K562 (cell line): ENCODE measurements at regions not wholly inside any gene's neighbourhood (a gene's known extent, or its start where the extent isn't known, plus 50 kb on each side); places are given as distances from the start of the nearest gene placed in this dataset.

Source experiments
- ATAC-seq: fragments of 200-7000 bp; cut with Tn5 transposase; 3 replicates; pipeline ENCODE4 v1.9.1; 2020; ENCODE audit warnings: moderate library complexity
- BruUV-seq: library from RNA; stranded (reverse); fragments of 400-500 nt; replicated peaks from 2 replicates; lab custom pipeline; 2021; lab: Mats Ljungman, UMichigan
- CTCF ChIA-PET: fragments of 300-600 bp; formaldehyde crosslinking; extraction: SDS; loops from one replicate; lab custom pipeline; 2021; ENCODE audit warnings: low intra/inter-chr PET ratio; lab: Yijun Ruan, JAX
- POLR2A ChIA-PET: fragments of 300-600, 350-650 bp; sonication (Branson Sonifier 250); formaldehyde crosslinking; extraction: SDS; loops from one replicate; lab custom pipeline; 2021; ENCODE audit warnings: antibody characterized with exemption, inconsistent platforms; lab: Yijun Ruan, JAX
- DNase-seq, 4 experiments: peaks; one replicate each; pipeline versions ENCODE4 v3.0.0 to v3.0.0-alpha.2; 2011 to 2018; ENCODE audit warnings: low spot score in 3 of 4, mixed read lengths in 3 of 4; ENCODE audit errors: extremely low read depth in 1 of 4
- FAIRE-seq: peaks from 2 replicates; lab custom pipeline; 2011; peaks lifted over from hg19 to GRCh38; lab: Jason Lieb, UNC
- H2AFZ ChIP-seq: 2 replicates; pipeline ENCODE4 v1.6.0; 2011; ENCODE audit warnings: low read depth, low read length, control low read depth, inconsistent platforms
- H3K27ac ChIP-seq: fragments of 200-600 bp; 3 replicates; pipeline ENCODE4 v1.8.0; 2011; ENCODE audit warnings: low read depth, mild to moderate bottlenecking, control low read depth, inconsistent platforms, low read length, moderate library complexity, mixed read lengths; ENCODE audit errors: extremely low read depth
- H3K27me3 ChIP-seq, 2 experiments: fragments of 300-600 bp in 1 of 2; 2 replicates in 1 of 2; 3 replicates in 1 of 2; pipeline versions ENCODE4 v1.6.0 to v1.8.0; 2011; ENCODE audit warnings: inconsistent platforms in 2 of 2, low read length in 2 of 2, mild to moderate bottlenecking in 1 of 2, mixed read lengths in 1 of 2, moderate library complexity in 1 of 2; ENCODE audit not compliant: control insufficient read depth in 2 of 2, insufficient read depth in 2 of 2
- H3K36me3 ChIP-seq: fragments of 300-600 bp; 3 replicates; pipeline ENCODE4 v1.8.0; 2011; ENCODE audit warnings: mild to moderate bottlenecking, low read length, inconsistent platforms; ENCODE audit not compliant: control insufficient read depth, insufficient read depth
- H3K4me1 ChIP-seq, 2 experiments: fragments of 200-600 bp in 1 of 2; replicated peaks in 1 of 2; 2 replicates in 1 of 2; 3 replicates in 1 of 2; pipeline versions ENCODE4 v1.5.1 to v1.8.0; 2011; ENCODE audit warnings: inconsistent platforms in 2 of 2, low read length in 2 of 2, mild to moderate bottlenecking in 1 of 2, mixed read lengths in 1 of 2, moderate library complexity in 1 of 2; ENCODE audit not compliant: control insufficient read depth in 2 of 2, insufficient read depth in 2 of 2
- H3K4me2 ChIP-seq: 2 replicates; pipeline ENCODE4 v1.6.1; 2011; ENCODE audit warnings: low read length, control low read depth, inconsistent platforms, mixed read lengths; ENCODE audit not compliant: insufficient read depth
- H3K4me3 ChIP-seq: fragments of 200-600 bp; sonication (generic), shearing (Covaris generic); 2 replicates; pipeline ENCODE4 v1.5.1; 2016; ENCODE audit warnings: control low read depth, inconsistent platforms
- H3K79me2 ChIP-seq: fragments of 200-600 bp; 3 replicates; pipeline ENCODE4 v1.8.0; 2011; ENCODE audit warnings: low read length, inconsistent platforms; ENCODE audit not compliant: control insufficient read depth, insufficient read depth
- H3K9ac ChIP-seq, 2 experiments: 2 replicates each; pipeline versions ENCODE4 v1.6.0 to v1.6.1; 2011; ENCODE audit warnings: low read depth in 2 of 2, low read length in 2 of 2, control low read depth in 1 of 2, inconsistent platforms in 1 of 2, mild to moderate bottlenecking in 1 of 2, mixed read lengths in 1 of 2; ENCODE audit not compliant: insufficient read depth in 1 of 2
- H3K9me1 ChIP-seq: one replicate; pipeline ENCODE4 v1.6.0; 2011; ENCODE audit warnings: inconsistent platforms, mild to moderate bottlenecking, low read length, moderate library complexity; ENCODE audit not compliant: control insufficient read depth, insufficient read depth
- H3K9me3 ChIP-seq: replicated peaks from 2 replicates; pipeline ENCODE4 v1.5.1; 2011; ENCODE audit warnings: low read depth, low read length, inconsistent platforms; ENCODE audit not compliant: control insufficient read depth, insufficient read depth
- H4K20me1 ChIP-seq: replicated peaks from 2 replicates; pipeline ENCODE4 v1.6.1; 2011; ENCODE audit warnings: low read length, inconsistent platforms, mixed read lengths; ENCODE audit not compliant: control insufficient read depth, insufficient read depth
- ASH1L ChIP-seq: fragments of 450-650 bp; IDR thresholded peaks from 2 replicates; pipeline ENCODE4 v1.6.1; 2018; ENCODE audit warnings: borderline replicate concordance, mild to moderate bottlenecking, low read depth; ENCODE audit not compliant: partially characterized antibody
- BRF1 ChIP-seq: IDR thresholded peaks from 3 replicates; pipeline ENCODE4 v1.6.1; 2011; ENCODE audit warnings: borderline replicate concordance, mild to moderate bottlenecking; ENCODE audit not compliant: insufficient read length; ENCODE audit errors: extremely low read depth
- CC2D1A ChIP-seq: fragments of 450-650 bp; IDR thresholded peaks from 2 replicates; pipeline ENCODE4 v1.6.1; 2017; ENCODE audit warnings: mild to moderate bottlenecking
- E2F5 ChIP-seq: sonication (generic); formaldehyde crosslinking; IDR thresholded peaks from 2 replicates; pipeline ENCODE4 v1.8.0; 2022; ENCODE audit warnings: mild to moderate bottlenecking, missing genetic modification reagents
- FOSL1 ChIP-seq: fragments of 200-800 bp; sonication (Bioruptor generic); conservative IDR thresholded peaks from 2 replicates; pipeline ENCODE4 v1.6.1; 2016; ENCODE audit warnings: missing genetic modification characterization, missing compliant biosample characterization
- HOXB6 ChIP-seq: fragments of 250-450 bp; sonication (Bioruptor Pico); IDR thresholded peaks from 2 replicates; pipeline ENCODE4 v1.5.1; 2022; ENCODE audit warnings: mild to moderate bottlenecking, borderline replicate concordance
- KLF1 ChIP-seq: fragments of 450-650 bp; IDR thresholded peaks from 2 replicates; pipeline ENCODE4 v1.6.1; 2016; ENCODE audit warnings: missing genetic modification characterization, missing compliant biosample characterization
- MIER1 ChIP-seq: fragments of 450-650 bp; IDR thresholded peaks from 2 replicates; pipeline ENCODE4 v1.6.1; 2016; ENCODE audit warnings: antibody characterized with exemption, mild to moderate bottlenecking, low read depth
- NCOA4 ChIP-seq: fragments of 450-650 bp; IDR thresholded peaks from 2 replicates; pipeline ENCODE4 v1.6.1; 2018; ENCODE audit warnings: mild to moderate bottlenecking; ENCODE audit not compliant: partially characterized antibody
- NFYB ChIP-seq: IDR thresholded peaks from 2 replicates; pipeline ENCODE4 v1.6.1; 2011; ENCODE audit warnings: mild to moderate bottlenecking, moderate library complexity; ENCODE audit not compliant: insufficient read length; ENCODE audit errors: extremely low read depth
- PHB2 ChIP-seq: fragments of 450-650 bp; IDR thresholded peaks from 2 replicates; pipeline ENCODE4 v1.6.1; 2017; ENCODE audit warnings: low read depth
- PPARD ChIP-seq: fragments of 250-450 bp; sonication (Bioruptor Pico); IDR thresholded peaks from 2 replicates; pipeline ENCODE4 v1.8.0; 2022; ENCODE audit warnings: inconsistent platforms, mild to moderate bottlenecking, moderate library complexity
- PYGO2 ChIP-seq: fragments of 450-650 bp; IDR thresholded peaks from 2 replicates; pipeline ENCODE4 v1.6.1; 2016; ENCODE audit warnings: mild to moderate bottlenecking, missing genetic modification characterization, moderate library complexity, missing compliant biosample characterization
- RAD21 ChIP-seq, 2 experiments: fragments of 250-450 bp in 1 of 2; fragments of 450-650 bp in 1 of 2; sonication (Bioruptor Pico) in 1 of 2; formaldehyde crosslinking in 1 of 2; IDR thresholded peaks in 1 of 2; conservative IDR thresholded peaks in 1 of 2; 2 replicates each; pipeline versions ENCODE4 v1.4.0 to v1.8.0; 2020 to 2022; ENCODE audit warnings: mild to moderate bottlenecking in 2 of 2, moderate library complexity in 1 of 2
- RBM17 ChIP-seq: fragments of 200-400 bp; formaldehyde crosslinking; IDR thresholded peaks from 2 replicates; pipeline ENCODE4 v1.6.1; 2017; ENCODE audit warnings: low read depth, mild to moderate bottlenecking, low read length, borderline replicate concordance
- SLC30A9 ChIP-seq: fragments of 250-450 bp; sonication (Bioruptor Pico); IDR thresholded peaks from 2 replicates; pipeline ENCODE4 v1.8.0; 2022; ENCODE audit warnings: mild to moderate bottlenecking, moderate library complexity
- SMAD4 ChIP-seq: fragments of 250-450 bp; sonication (Bioruptor Pico); conservative IDR thresholded peaks from 2 replicates; pipeline ENCODE4 v1.8.0; 2021; ENCODE audit warnings: inconsistent platforms, mild to moderate bottlenecking, moderate library complexity
- TCF15 ChIP-seq: fragments of 250-450 bp; sonication (Bioruptor Pico); IDR thresholded peaks from 2 replicates; pipeline ENCODE4 v1.8.0; 2022; ENCODE audit warnings: moderate library complexity, mild to moderate bottlenecking, inconsistent platforms
- TSC22D4 ChIP-seq: fragments of 450-650 bp; IDR thresholded peaks from 2 replicates; pipeline ENCODE4 v1.6.1; 2016; ENCODE audit warnings: missing genetic modification characterization, missing biosample characterization, control low read depth
- USF2 ChIP-seq: sonication (generic); formaldehyde crosslinking; IDR thresholded peaks from 2 replicates; pipeline ENCODE4 v1.5.0; 2020; ENCODE audit warnings: missing genetic modification reagents
- WGBS: fragments of 100-300 bp; shearing (Covaris generic); methylation state at CpG from one replicate; pipeline ENCODE4 v1.1.6; 2016; ENCODE audit warnings: low coverage, mixed read lengths; ENCODE audit not compliant: insufficient coverage; ENCODE audit errors: missing lambda C conversion rate; 5-methylcytosine and 5-hydroxymethylcytosine counted together
- in situ Hi-C: fragments of 300-500 bp; cut with MboI; formaldehyde crosslinking; loops from 4 replicates; pipeline ENCODE4 v1.15.0; 2018; ENCODE audit warnings: inconsistent platforms, mixed read lengths
- intact Hi-C: fragments of 100-400 bp; cut with micrococcal nuclease; formaldehyde crosslinking; loops from 2 replicates; pipeline ENCODE4 v1.14.2; 2022

- TF ChIP-seq TCF15 (CRISPR knock-in tag) (no peak), NCOA4 (no peak), KLF1 (tag) (no peak), PHB2 (no peak), ASH1L (no peak), SMAD4 (CRISPR knock-in tag) (no peak), SLC30A9 (CRISPR knock-in tag) (no peak), HOXB6 (CRISPR knock-in tag) (no peak), USF2 (CRISPR knock-in tag) (no peak)
Observed at GRCh38 chr10:10778959-10779358, 238.7 kb upstream of the CELF2 start (continued).

GRCh38 chr10:10779511-10779910 lies 238.2 kb upstream of the CELF2 start:
- Histone ChIP-seq H3K27me3 (no peaks in the 10 kb centered on the region), H4K20me1 (no peaks in the 10 kb centered on the region), H3K9me3 (no peaks in the 10 kb centered on the region), H3K9me1 (no peaks in the 10 kb centered on the region), H3K4me2 (no peak overlapping the region), H3K4me3 (no peak overlapping the region), H3K36me3 (no peaks in the 10 kb centered on the region)
- ChIA-PET CTCF (no interaction called here), POLR2A (no interaction called here)
- ATAC-seq = no peak
- in situ Hi-C loops = no loop called here
- no peak for FAIRE-seq
- WGBS = 10% methylated on average over 3 of the region's 3 CpGs
- BruUV-seq = no TSS peak
- TF ChIP-seq BRF1 = no peak
- no peak for TF ChIP-seq NFYB
- no peak for TF ChIP-seq PPARD (CRISPR knock-in tag)
- no peak for TF ChIP-seq E2F5 (CRISPR knock-in tag)
- no peak for TF ChIP-seq PYGO2 (tag)
- TF ChIP-seq TSC22D4 (tag) = no peak
- no peak for TF ChIP-seq MIER1
- no peak for TF ChIP-seq RBM17
- TF ChIP-seq CC2D1A = no peak
- TF ChIP-seq RAD21 (CRISPR knock-in tag; conservative IDR thresholded peaks at IDR 0.05 in 1 of 2, IDR thresholded peaks at IDR 0.05 in 1 of 2) = no peak
- TF ChIP-seq FOSL1 = no peak
- TF ChIP-seq, all 486 proteins: peak for 0
- Histone ChIP-seq H3K79me2 (no peaks in the 10 kb centered on the region), H3K4me1 (no peaks in the 10 kb centered on the region), H3K27ac (no peak overlapping the region), H3K9ac (no peak overlapping the region), H2AFZ (no peak overlapping the region)
- no peak for DNase-seq
- intact Hi-C loops = no loop called here
